Activated B cell treated with CpG ODN at 0.5 μM for 24 hours (primary cell): ENCODE measurements at regions not wholly inside any gene's neighbourhood (a gene's known extent, or its start where the extent isn't known, plus 50 kb on each side); places are given as distances from the start of the nearest gene placed in this dataset.
"Not testable (repeated sequence)": the region's sequence is repeated elsewhere in the genome, so short reads cannot be mapped to it uniquely, and the experiment has no call there.

ENCODE experiments used
- ATAC-seq: fragments of 200-7000 bp; cut with Tn5 transposase; one replicate; pipeline ENCODE4 v1.10.0; 2021; ENCODE audit warnings: low read depth, mild to moderate bottlenecking, moderate library complexity
- CTCF ChIA-PET: fragments of 350-600 bp; sonication (Branson Sonifier 250); formaldehyde crosslinking; loops from one replicate; lab custom pipeline; 2021; ENCODE audit warnings: antibody characterized with exemption; lab: Charles Lee
- POLR2A ChIA-PET: fragments of 350-600 bp; sonication (Branson Sonifier 250); formaldehyde crosslinking; loops from one replicate; lab custom pipeline; 2021; ENCODE audit warnings: antibody characterized with exemption; lab: Charles Lee
- DNase-seq: peaks from one replicate; pipeline ENCODE4 v3.0.0; 2022
- H3K27ac Mint-ChIP-seq: one replicate; pipeline ENCODE4 v1.8.0; 2020; ENCODE audit warnings: mixed read lengths
- H3K27me3 Mint-ChIP-seq: one replicate; pipeline ENCODE4 v1.8.0; 2021; ENCODE audit warnings: mixed read lengths
- H3K36me3 Mint-ChIP-seq: one replicate; pipeline ENCODE4 v1.8.0; 2021; ENCODE audit warnings: low read depth, mixed read lengths
- H3K4me1 Mint-ChIP-seq: one replicate; pipeline ENCODE4 v1.8.0; 2021; ENCODE audit warnings: mixed read lengths
- H3K4me3 Mint-ChIP-seq: one replicate; pipeline ENCODE4 v1.8.0; 2020; ENCODE audit warnings: mild to moderate bottlenecking, mixed read lengths
- H3K9me3 Mint-ChIP-seq: one replicate; pipeline ENCODE4 v1.8.0; 2020; ENCODE audit warnings: mixed read lengths
- CTCF ChIP-seq: fragments of 200-600 bp; IDR thresholded peaks from one replicate; pipeline ENCODE4 v1.8.0; 2022; ENCODE audit warnings: antibody characterized with exemption, mild to moderate bottlenecking
- intact Hi-C: fragments of 100-400 bp; cut with micrococcal nuclease; formaldehyde crosslinking; loops from one replicate; pipeline ENCODE4 v1.15.1; 2024

GRCh38 chr5:44949687-44950086 is 140.9 kb downstream of the MRPS30 start:
- ChIA-PET CTCF (no interaction called here), POLR2A (no interaction called here)
- no peaks in the 10 kb centered on the region for H3K4me1 Mint-ChIP-seq
- intact Hi-C loops: no loop called here
- H3K27ac Mint-ChIP-seq: no peak overlapping the region
- DNase-seq (no peak), ATAC-seq (no peak)
- no peak for TF ChIP-seq CTCF
- no peaks in the 10 kb centered on the region for H3K27me3 Mint-ChIP-seq
- H3K9me3 Mint-ChIP-seq: no peaks in the 10 kb centered on the region
- no peak overlapping the region for H3K4me3 Mint-ChIP-seq
- no peaks in the 10 kb centered on the region for H3K36me3 Mint-ChIP-seq

GRCh38 chr5:44951371-44951770 is 142.6 kb downstream of the MRPS30 start:
- TF ChIP-seq CTCF: no peak
- no peak overlapping the region for H3K27ac Mint-ChIP-seq
- intact Hi-C loops: no loop called here
- no peaks in the 10 kb centered on the region for H3K27me3 Mint-ChIP-seq
- no peaks in the 10 kb centered on the region for H3K4me1 Mint-ChIP-seq
- ATAC-seq (no peak), DNase-seq (no peak)
- no peak overlapping the region for H3K4me3 Mint-ChIP-seq
- H3K9me3 Mint-ChIP-seq: no peaks in the 10 kb centered on the region
- no peaks in the 10 kb centered on the region for H3K36me3 Mint-ChIP-seq
- ChIA-PET CTCF (no interaction called here), POLR2A (no interaction called here)

- DNase-seq (no peak), ATAC-seq (no peak)
- ChIA-PET CTCF (no interaction called here), POLR2A (interaction anchor here (0.7 kb wide), 1 partner anchor 45 kb away, joined by 3 read pairs; no protein-coding TSS in a partner anchor)
- TF ChIP-seq CTCF: no peak
- Mint-ChIP-seq H3K36me3 (no peaks in the 10 kb centered on the region), H3K27ac (no peak overlapping the region), H3K27me3 (no peaks in the 10 kb centered on the region), H3K4me1 (no peaks in the 10 kb centered on the region), H3K4me3 (no peak overlapping the region), H3K9me3 (no peaks in the 10 kb centered on the region)
- intact Hi-C loops: no loop called here
Measured at GRCh38 chr5:44952376-44952775, 143.6 kb downstream of the MRPS30 start.

GRCh38 chr5:44953078-44953477 is 144.3 kb downstream of the MRPS30 start:
- Mint-ChIP-seq H3K27ac (no peak overlapping the region), H3K27me3 (no peaks in the 10 kb centered on the region), H3K9me3 (no peaks in the 10 kb centered on the region), H3K4me3 (no peak overlapping the region), H3K4me1 (no peaks in the 10 kb centered on the region), H3K36me3 (no peaks in the 10 kb centered on the region)
- no peak for TF ChIP-seq CTCF
- no peak for ATAC-seq
- no peak for DNase-seq
- intact Hi-C loops: no loop called here
- CTCF ChIA-PET: no interaction called here
- POLR2A ChIA-PET: no interaction called here

GRCh38 chr5:44958943-44959454 is 150.3 kb downstream of the MRPS30 start:
- CTCF ChIA-PET, H3K4me3 Mint-ChIP-seq, H3K9me3 Mint-ChIP-seq, H3K4me1 Mint-ChIP-seq, DNase-seq, ATAC-seq, H3K27ac Mint-ChIP-seq, intact Hi-C loops, POLR2A ChIA-PET, H3K36me3 Mint-ChIP-seq, H3K27me3 Mint-ChIP-seq: not testable (repeated sequence)

- Mint-ChIP-seq H3K27me3 (no peaks in the 10 kb centered on the region), H3K27ac (no peak overlapping the region), H3K4me1 (no peaks in the 10 kb centered on the region), H3K9me3 (peaks cover 2% of the 10 kb centered on the region), H3K36me3 (no peaks in the 10 kb centered on the region), H3K4me3 (no peak overlapping the region)
- POLR2A ChIA-PET: no interaction called here
- no peak for TF ChIP-seq CTCF
- no peak for ATAC-seq
- DNase-seq: no peak
- CTCF ChIA-PET: no interaction called here
- intact Hi-C loops: no loop called here
Measured at GRCh38 chr5:44969825-44970224, 161.1 kb downstream of the MRPS30 start.

GRCh38 chr5:44970963-44971362 is 162.2 kb downstream of the MRPS30 start:
- POLR2A ChIA-PET, CTCF ChIA-PET, H3K9me3 Mint-ChIP-seq, H3K4me1 Mint-ChIP-seq, DNase-seq, ATAC-seq, H3K36me3 Mint-ChIP-seq, H3K27ac Mint-ChIP-seq, H3K4me3 Mint-ChIP-seq, H3K27me3 Mint-ChIP-seq, intact Hi-C loops: not testable (repeated sequence)
